ENCODE measurements at regions not wholly inside any gene's neighbourhood (a gene's known extent, or its start where the extent isn't known, plus 50 kb on each side); places are given as distances from the start of the nearest gene placed in this dataset.

GRCh38 chr10:55653531-55653930 is 707.5 kb downstream of the ZWINT start:
- Histone ChIP-seq H3K36me3 (ENCODE audit: insufficient read depth, low read length) (no peaks in the 10 kb centered on the region), H4K20me1 (ENCODE audit: insufficient read depth, low read length) (no peaks in the 10 kb centered on the region), H3K4me1 (ENCODE audit: insufficient read depth, low read length) (no peaks in the 10 kb centered on the region), H3K4me2 (ENCODE audit: low read length) (no peak overlapping the region), H3K9ac (ENCODE audit: low read length) (no peak overlapping the region), H3K4me3 (ENCODE audit: insufficient read depth, low read depth, low read length) (no peak overlapping the region), H3K9me3 (ENCODE audit: insufficient read depth, low read depth, low read length) (no peaks in the 10 kb centered on the region), H3K79me2 (ENCODE audit: insufficient read depth, low read length) (no peaks in the 10 kb centered on the region), H3K27ac (ENCODE audit: low read depth, low read length) (no peak overlapping the region), H2AFZ (ENCODE audit: low read depth, low read length) (no peak overlapping the region), H3K27me3 (ENCODE audit: insufficient read depth, low read length) (no peaks in the 10 kb centered on the region)
- Mint-ChIP-seq H3K27me3 (ENCODE audit: low read depth, unreplicated experiment) (no peaks in the 10 kb centered on the region), H3K36me3 (ENCODE audit: low read depth, unreplicated experiment) (no peaks in the 10 kb centered on the region), H3K4me3 (ENCODE audit: unreplicated experiment) (no peak overlapping the region), H3K4me1 (ENCODE audit: low read depth, unreplicated experiment) (no peaks in the 10 kb centered on the region), H3K9me3 (ENCODE audit: unreplicated experiment) (no peaks in the 10 kb centered on the region), H3K27ac (ENCODE audit: unreplicated experiment) (no peak overlapping the region)
- TF ChIP-seq EZH2 (IDR thresholded peaks at IDR 0.05; ENCODE audit: insufficient read depth, low read length) (no peak), CTCF (IDR thresholded peaks at IDR 0.05; ENCODE audit: insufficient read depth, low read depth, low read length) (no peak)
- no peak for FAIRE-seq
- no peak for DNase-seq (ENCODE audit: low read depth)

GRCh38 chr10:55641601-55642000 is 719.5 kb downstream of the ZWINT start:
- no peak for FAIRE-seq

More at GRCh38 chr10:55641601-55642000, 719.5 kb downstream of the ZWINT start:
- Histone ChIP-seq H3K9ac (ENCODE audit: low read length) (no peak overlapping the region), H3K27me3 (ENCODE audit: insufficient read depth, low read length) (no peaks in the 10 kb centered on the region), H3K36me3 (ENCODE audit: insufficient read depth, low read length) (no peaks in the 10 kb centered on the region), H4K20me1 (ENCODE audit: insufficient read depth, low read length) (no peaks in the 10 kb centered on the region), H3K4me2 (ENCODE audit: low read length) (no peak overlapping the region), H3K79me2 (ENCODE audit: insufficient read depth, low read length) (no peaks in the 10 kb centered on the region), H3K4me3 (ENCODE audit: insufficient read depth, low read depth, low read length) (no peak overlapping the region), H3K27ac (ENCODE audit: low read depth, low read length) (no peak overlapping the region), H3K9me3 (ENCODE audit: insufficient read depth, low read depth, low read length) (no peaks in the 10 kb centered on the region), H2AFZ (ENCODE audit: low read depth, low read length) (no peak overlapping the region), H3K4me1 (ENCODE audit: insufficient read depth, low read length) (no peaks in the 10 kb centered on the region)
- TF ChIP-seq EZH2 (IDR thresholded peaks at IDR 0.05; ENCODE audit: insufficient read depth, low read length) (no peak), CTCF (IDR thresholded peaks at IDR 0.05; ENCODE audit: insufficient read depth, low read depth, low read length) (no peak)
- no peak for DNase-seq (ENCODE audit: low read depth)
- Mint-ChIP-seq H3K27me3 (ENCODE audit: low read depth, unreplicated experiment) (no peaks in the 10 kb centered on the region), H3K4me3 (ENCODE audit: unreplicated experiment) (no peak overlapping the region), H3K27ac (ENCODE audit: unreplicated experiment) (no peak overlapping the region), H3K4me1 (ENCODE audit: low read depth, unreplicated experiment) (no peaks in the 10 kb centered on the region), H3K9me3 (ENCODE audit: unreplicated experiment) (no peaks in the 10 kb centered on the region), H3K36me3 (ENCODE audit: low read depth, unreplicated experiment) (no peaks in the 10 kb centered on the region)

All from astrocyte (in vitro differentiated cells and primary cell).